GM19025 (cell line): ENCODE measurements at regions not wholly inside any gene's neighbourhood (a gene's known extent, or its start where the extent isn't known, plus 50 kb on each side); places are given as distances from the start of the nearest gene placed in this dataset.
A peak's percentile ranks its signal among the peaks of the same experiment; 100 is the strongest.
"Not testable (repeated sequence)": the region's sequence is repeated elsewhere in the genome, so short reads cannot be mapped to it uniquely, and the experiment has no call there.

Experiments
- ATAC-seq: cut with Tn5 transposase; IDR thresholded peaks from one replicate; pipeline ENCODE4 v1.9.1; 2021; ENCODE audit warnings: mild to moderate bottlenecking, low read depth, moderate library complexity; ENCODE audit not compliant: unreplicated experiment

DNA sequence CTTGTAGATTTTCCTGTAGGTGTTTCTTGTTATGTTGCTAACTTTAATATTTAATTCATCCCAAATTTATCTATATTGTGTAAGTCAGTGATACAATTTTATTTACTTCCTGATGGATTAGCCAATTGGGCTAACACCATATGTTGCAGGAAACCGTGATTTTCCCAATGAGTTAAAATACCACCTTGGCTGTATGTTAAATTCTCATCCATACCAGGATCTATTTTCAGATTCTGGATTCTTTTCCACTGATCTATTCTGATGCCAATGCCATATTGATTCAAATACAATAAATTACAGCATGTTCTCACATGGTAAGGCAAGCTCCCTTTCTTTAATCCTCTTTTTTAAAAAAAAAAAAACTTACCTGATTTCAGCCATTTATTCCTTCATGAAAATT, 85.8 kb upstream of the DNAJC10 start:
- ATAC-seq, result no peak

DNA sequence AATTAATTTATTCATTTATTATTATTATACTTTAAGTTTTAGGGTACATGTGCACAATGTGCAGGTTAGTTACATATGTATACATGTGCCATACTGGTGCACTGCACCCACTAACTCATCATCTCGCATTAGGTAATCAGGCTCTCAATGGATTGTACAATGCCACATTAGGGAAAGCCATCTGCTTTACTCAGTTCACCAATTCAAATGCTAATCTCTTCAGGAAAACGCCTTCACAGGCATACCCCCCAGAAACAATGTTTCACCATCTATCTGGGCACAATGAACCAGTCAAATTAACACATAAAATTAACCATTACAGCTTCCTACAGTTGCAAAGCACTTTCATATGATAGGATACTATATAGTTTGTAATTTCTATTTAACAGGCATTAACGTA, 84.8 kb upstream of the DNAJC10 start:
- no peak for ATAC-seq

DNA sequence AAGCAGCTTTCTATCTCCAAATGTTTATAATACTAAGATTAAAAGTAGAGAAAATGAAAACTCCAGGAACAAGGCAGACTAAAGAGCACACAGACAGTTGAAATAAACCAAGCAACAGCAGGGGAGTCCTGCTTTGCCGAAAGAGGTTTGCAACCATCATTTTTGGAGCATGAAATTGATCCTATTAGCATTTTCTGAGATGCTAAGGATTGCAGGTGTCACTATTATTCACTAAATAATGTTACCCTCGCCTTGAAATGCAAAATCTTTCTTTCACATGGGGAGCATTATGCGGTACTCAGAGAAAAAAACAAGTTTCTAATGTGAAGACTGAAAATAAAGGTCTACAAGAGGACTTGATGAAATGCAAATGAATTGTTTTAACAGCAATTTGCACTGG, 81.7 kb upstream of the DNAJC10 start:
- ATAC-seq, result no peak

DNA sequence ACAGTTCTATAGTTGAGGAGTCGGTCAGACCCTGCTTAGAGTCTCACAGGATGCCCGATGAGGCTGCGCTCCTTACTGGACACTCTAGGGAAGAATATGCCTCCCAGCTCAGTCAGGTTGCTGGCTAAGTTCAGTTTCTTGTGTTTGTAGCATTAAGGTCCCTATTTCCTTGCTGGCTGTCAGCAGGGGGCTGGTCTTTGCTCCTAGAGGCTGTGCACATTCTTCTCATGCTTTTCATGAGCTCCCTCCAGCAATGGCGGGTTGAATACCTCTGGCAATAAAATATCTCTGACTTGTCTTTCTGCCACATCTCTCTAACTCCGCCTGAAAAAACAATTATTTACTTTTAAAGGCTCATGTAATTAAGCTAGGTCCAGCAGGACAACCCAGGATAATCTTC, 79.4 kb upstream of the DNAJC10 start:
- ATAC-seq, result no peak

DNA sequence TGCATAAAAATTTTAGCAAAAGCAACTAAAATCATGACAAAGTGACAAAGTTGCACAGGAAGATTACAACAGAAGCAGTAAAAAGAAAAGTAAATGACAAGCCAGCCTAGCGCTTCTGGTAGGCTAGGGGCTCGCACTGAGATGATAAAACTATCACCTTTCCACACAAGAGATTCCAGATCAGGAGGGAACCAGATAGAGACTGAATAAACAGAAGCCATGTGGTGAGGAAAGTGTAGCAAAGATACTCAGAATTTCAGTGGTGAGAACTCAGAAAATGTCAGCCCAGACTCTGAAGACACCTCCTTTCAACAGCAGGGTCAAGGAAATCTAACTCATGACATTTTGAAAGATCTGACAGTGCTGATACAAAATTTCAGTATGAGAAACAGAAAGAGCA, 77.4 kb upstream of the DNAJC10 start:
- no peak for ATAC-seq

DNA sequence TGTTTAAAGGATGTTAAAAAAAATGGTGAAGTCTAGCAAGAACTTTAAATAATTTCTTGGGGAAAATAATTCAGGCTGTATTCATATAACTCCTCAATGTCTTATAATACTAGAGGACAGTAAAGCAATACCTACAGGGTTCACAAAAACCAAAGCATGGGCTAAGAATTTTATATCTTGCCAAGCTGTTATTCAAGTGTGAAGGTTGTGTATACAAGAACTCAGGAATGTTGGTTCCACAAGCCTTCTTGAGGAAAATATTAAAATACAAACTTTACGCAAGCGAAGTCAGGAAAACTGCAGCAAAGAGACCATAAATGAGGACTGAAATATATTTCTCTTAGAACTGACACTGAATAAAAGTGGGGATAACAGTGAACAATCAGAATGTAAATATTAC, 76.1 kb upstream of the DNAJC10 start:
- ATAC-seq, result no peak

DNA sequence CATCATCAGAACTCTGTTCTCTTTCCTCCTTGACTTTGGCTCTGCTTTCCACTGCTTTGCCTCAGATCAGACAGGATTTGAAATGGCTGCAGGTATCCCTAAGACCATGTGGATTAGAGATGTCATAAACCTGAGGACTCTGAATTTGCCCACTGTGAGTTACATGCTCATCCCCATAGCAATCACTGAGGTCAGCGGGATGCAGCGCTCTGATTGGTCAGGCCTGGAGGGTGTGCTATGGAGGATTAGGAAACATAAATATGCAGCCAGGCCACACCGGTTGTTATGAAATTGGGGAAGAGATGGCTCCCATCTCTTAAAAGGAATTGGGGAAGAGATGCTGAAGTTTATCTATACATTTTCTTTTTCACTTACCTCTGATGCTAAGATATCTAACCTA, 73.7 kb upstream of the DNAJC10 start:
- ATAC-seq, result peak; percentile 100

DNA sequence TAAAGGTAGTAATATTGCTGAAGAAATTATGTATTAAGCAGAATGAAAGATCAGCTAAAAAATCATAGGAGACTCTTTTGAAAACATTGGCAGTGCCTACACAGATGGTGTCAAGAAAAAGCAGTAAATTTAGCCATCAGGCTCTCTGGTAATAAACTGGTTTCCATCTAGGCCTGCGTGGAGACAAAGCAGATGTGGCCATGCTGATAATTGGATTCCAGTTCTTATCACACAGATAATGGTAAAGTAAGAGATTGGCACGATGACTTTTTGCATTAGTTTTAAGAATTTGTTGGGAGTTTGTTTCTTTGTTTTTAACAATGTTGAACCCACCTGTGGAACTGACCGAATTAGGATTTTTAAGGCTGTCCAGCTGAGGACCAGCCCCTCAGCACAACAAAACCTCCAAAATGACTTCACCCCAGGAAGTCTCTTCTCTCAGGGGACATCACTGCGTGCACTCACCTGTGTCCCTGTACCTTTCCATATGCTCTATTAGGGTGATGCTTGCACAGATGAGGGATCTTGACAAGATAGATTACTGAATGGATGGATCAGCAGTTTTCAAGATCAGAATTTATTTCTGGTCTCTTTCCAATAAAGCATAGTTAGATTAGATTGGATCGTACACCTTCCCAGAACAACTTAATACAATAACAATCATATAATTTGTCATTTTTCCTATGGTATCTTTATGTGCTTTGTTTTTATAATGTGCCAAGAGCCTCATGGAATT, 69.1 kb upstream of the DNAJC10 start:
- no peak for ATAC-seq

DNA sequence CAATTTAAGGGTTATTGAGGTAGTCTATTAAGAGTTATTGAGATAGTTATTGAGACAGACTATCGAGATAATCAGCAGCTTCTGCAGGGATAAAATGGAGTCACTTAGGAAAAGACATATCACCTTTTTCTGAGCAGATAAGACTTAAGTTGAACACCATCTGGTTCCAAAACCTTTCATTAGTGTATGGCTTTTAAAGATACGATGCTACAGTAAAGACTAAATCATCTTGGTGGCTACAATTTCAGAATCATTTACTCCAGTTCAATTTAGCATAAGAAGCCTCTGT, 68.6 kb upstream of the DNAJC10 start:
- no peak for ATAC-seq

DNA sequence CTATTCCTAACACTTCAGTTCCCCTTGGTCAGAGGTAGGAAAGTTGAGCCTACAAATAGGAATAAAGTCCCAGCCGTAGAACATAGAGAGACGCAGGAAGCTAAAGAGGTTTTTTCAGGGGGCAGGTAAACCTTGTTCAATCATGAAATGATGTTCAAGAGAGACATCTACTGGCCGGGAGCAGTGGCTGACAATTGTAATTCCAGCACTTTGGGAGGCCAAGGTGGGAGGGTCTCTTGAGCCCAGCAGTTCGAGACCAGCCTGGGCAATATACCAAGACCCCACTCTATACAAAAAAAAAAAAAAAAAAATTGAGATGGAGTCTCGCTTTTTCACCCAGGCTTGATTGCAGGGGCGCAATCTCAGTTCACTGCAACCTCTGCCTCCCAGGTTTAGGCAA, 66.7 kb upstream of the DNAJC10 start:
- ATAC-seq, result no peak

DNA sequence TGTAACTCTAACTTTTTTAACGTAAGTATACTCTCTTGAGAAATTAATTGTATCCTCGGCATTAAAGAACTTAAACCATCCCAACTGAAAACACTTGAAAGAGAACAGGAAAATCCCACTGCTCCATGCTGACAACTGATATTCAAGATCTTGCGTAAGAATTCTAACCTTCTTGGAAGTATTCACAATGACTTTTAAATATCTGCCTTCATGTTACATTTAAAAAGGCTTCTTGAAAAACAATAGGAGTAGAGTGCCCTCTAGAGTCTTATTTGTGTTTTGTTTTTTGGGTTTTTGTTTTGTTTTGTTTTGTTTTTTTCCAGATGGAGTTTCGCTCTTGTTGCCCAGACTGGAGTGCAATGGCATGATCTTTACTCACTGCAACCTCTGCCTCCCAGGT, 65.4 kb upstream of the DNAJC10 start:
- ATAC-seq, result no peak

DNA sequence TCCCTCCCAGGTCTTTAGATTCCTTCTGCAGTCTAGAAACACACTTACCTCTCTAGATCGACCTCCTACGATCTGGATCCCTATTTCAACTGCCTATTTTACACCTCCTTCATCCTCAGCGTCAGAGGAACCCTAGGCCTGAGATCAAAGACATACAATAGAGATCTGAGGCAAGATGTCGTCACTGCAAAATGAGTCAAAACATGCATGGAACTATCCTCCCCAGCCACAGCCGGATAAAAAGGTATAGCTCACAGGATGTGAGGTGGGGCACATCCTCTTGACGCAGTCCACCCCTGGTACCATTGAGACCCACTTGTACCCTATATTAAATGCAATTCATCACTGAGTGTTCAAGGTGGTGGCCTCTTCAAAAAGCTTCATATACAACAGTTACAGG, 63.7 kb upstream of the DNAJC10 start:
- ATAC-seq, result no peak

DNA sequence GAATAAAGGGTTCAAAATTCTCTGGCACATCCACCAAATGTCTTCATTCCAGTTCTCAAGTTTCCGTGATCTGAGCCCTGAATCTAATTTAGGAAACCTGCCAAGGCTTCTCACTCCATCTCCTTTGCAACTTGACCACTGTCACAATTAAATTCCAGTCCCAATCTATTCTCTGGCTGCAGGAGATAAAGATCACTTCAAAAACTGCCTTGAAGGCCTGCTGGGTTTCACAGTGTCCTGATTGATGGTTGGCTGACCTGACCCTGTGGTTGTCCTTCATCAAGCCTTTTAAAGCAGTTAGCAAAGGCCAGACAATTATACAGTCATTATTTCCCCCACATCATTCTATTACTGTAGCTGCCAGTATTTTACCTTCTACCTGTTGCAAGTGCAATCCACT, 60.3 kb upstream of the DNAJC10 start:
- ATAC-seq, result no peak

DNA sequence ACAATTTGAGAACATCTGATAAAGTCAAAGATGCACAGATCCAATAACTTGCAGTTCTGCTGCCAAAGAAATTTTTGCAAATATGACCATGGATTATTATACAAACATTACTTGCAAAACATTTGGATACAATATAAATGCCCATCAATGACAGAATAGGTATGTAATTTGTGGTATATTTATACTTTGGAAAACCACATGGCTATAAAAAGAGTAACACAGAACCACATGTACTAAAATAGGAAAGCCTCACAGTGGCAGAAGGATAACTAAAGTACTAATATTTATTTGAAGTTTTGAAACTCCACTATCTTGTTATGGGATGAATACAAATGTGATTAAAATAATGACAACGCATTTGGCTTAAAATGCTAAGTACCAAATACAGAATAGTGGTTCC, 51.8 kb upstream of the DNAJC10 start:
- no peak for ATAC-seq

DNA sequence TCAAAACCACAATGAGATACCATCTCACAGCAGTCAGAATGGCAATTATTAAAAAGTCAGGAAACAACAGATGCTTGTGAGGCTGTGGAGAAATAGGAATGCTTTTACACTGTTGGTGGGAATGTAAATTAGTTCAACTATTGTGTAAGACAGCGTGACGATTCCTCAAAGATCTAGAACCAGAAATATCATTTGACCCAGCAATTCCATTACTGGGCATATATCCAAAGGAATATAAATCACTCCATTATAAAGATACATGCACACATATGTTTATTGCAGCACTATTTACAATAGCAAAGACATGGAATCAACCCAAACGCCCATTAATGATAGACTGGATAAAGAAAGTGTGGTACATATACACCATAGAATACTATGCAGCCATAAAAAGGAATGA, 50.6 kb upstream of the DNAJC10 start:
- not testable (repeated sequence) for ATAC-seq
